ENCODE measurements at regions not wholly inside any gene's neighbourhood (a gene's known extent, or its start where the extent isn't known, plus 50 kb on each side); places are given as distances from the start of the nearest gene placed in this dataset.

- Histone ChIP-seq H3K27ac (ENCODE audit: low read depth) (no peak overlapping the region), H3K9me2 (ENCODE audit: insufficient read depth) (peaks cover 6% of the 10 kb centered on the region; the same call in 1 of the 2 replicates), H3K27me3 (ENCODE audit: insufficient read depth) (no peaks in the 10 kb centered on the region), H3K4me1 (ENCODE audit: insufficient read depth) (no peaks in the 10 kb centered on the region), H3K4me2 (no peak overlapping the region), H3K4me3 (no peak overlapping the region), H3K36me3 (ENCODE audit: insufficient read depth) (no peaks in the 10 kb centered on the region), H2AFZ (no peak overlapping the region), H3K79me2 (replicated peaks; ENCODE audit: insufficient read depth) (no peaks in the 10 kb centered on the region), H3F3A (replicated peaks; ENCODE audit: low read depth) (no peaks in the 10 kb centered on the region), H4K20me1 (replicated peaks; ENCODE audit: insufficient read depth) (no peaks in the 10 kb centered on the region; the same call in 1 of the 2 replicates)
- Mint-ChIP-seq H3K9me3 (no peaks in the 10 kb centered on the region), H3K27ac (no peak overlapping the region), H3K4me1 (peaks cover 3% of the 10 kb centered on the region; the same call in 2 of the 3 replicates), H3K4me3 (no peak overlapping the region), H3K27me3 (ENCODE audit: insufficient read depth, low read depth, poor library complexity) (peaks cover 4% of the 10 kb centered on the region), H3K36me3 (ENCODE audit: low read depth) (no peaks in the 10 kb centered on the region)
- TF ChIP-seq EZH2phosphoT487 (IDR thresholded peaks at IDR 0.05; ENCODE audit: unreplicated experiment), result no peak
- TF ChIP-seq ZNF331 (CRISPR knock-in tag; IDR thresholded peaks at IDR 0.05; ENCODE audit: low read depth), result peak; percentile 28; the same call in 1 of the 2 replicates
- DNase-seq (ENCODE audit: low spot score) (no peak), ATAC-seq (no peak)
Measured at GRCh38 chr4:13184199-13184598, 299.9 kb downstream of the RAB28 start.

GRCh38 chr4:13182133-13182532, 302.0 kb downstream of the RAB28 start:
- Histone ChIP-seq H3K79me2 (replicated peaks; ENCODE audit: insufficient read depth) (no peaks in the 10 kb centered on the region), H4K20me1 (replicated peaks; ENCODE audit: insufficient read depth) (no peaks in the 10 kb centered on the region; the same call in 1 of the 2 replicates), H3K9me2 (ENCODE audit: insufficient read depth) (0 out of 2 replicates have a peak, but pooled peaks cover 6% of the 10 kb centered on the region), H3K4me2 (no peak overlapping the region), H3K36me3 (ENCODE audit: insufficient read depth) (no peaks in the 10 kb centered on the region), H3F3A (replicated peaks; ENCODE audit: low read depth) (no peaks in the 10 kb centered on the region), H3K27me3 (ENCODE audit: insufficient read depth) (no peaks in the 10 kb centered on the region), H3K27ac (ENCODE audit: low read depth) (no peak overlapping the region), H2AFZ (no peak overlapping the region), H3K4me1 (ENCODE audit: insufficient read depth) (no peaks in the 10 kb centered on the region), H3K4me3 (no peak overlapping the region)
- H3K9me3 Mint-ChIP-seq, result no peaks in the 10 kb centered on the region
- peaks cover 3% of the 10 kb centered on the region; the same call in 2 of the 3 replicates for H3K4me1 Mint-ChIP-seq
- no peak overlapping the region for H3K27ac Mint-ChIP-seq
- ATAC-seq (no peak), DNase-seq (ENCODE audit: low spot score) (no peak)
- H3K4me3 Mint-ChIP-seq, result no peak overlapping the region
- peaks cover 4% of the 10 kb centered on the region for H3K27me3 Mint-ChIP-seq (ENCODE audit: insufficient read depth, low read depth, poor library complexity)
- no peaks in the 10 kb centered on the region for H3K36me3 Mint-ChIP-seq (ENCODE audit: low read depth)
- TF ChIP-seq POLR2AphosphoS5 (IDR thresholded peaks at IDR 0.05; ENCODE audit: low read depth) (no peak), CREB1 (CRISPR knock-in tag; IDR thresholded peaks at IDR 0.05; ENCODE audit: low read depth) (no peak), ETS1 (IDR thresholded peaks at IDR 0.05) (no peak), EZH2 (IDR thresholded peaks at IDR 0.05; ENCODE audit: low read depth, unreplicated experiment) (no peak), NANOG (IDR thresholded peaks at IDR 0.05; ENCODE audit: borderline replicate concordance) (no peak), REST (IDR thresholded peaks at IDR 0.05; ENCODE audit: unreplicated experiment) (no peak), ZNF114 (CRISPR knock-in tag; IDR thresholded peaks at IDR 0.05) (no peak), EZH2phosphoT487 (IDR thresholded peaks at IDR 0.05; ENCODE audit: unreplicated experiment) (no peak)
- TF ChIP-seq, protein P1, sequence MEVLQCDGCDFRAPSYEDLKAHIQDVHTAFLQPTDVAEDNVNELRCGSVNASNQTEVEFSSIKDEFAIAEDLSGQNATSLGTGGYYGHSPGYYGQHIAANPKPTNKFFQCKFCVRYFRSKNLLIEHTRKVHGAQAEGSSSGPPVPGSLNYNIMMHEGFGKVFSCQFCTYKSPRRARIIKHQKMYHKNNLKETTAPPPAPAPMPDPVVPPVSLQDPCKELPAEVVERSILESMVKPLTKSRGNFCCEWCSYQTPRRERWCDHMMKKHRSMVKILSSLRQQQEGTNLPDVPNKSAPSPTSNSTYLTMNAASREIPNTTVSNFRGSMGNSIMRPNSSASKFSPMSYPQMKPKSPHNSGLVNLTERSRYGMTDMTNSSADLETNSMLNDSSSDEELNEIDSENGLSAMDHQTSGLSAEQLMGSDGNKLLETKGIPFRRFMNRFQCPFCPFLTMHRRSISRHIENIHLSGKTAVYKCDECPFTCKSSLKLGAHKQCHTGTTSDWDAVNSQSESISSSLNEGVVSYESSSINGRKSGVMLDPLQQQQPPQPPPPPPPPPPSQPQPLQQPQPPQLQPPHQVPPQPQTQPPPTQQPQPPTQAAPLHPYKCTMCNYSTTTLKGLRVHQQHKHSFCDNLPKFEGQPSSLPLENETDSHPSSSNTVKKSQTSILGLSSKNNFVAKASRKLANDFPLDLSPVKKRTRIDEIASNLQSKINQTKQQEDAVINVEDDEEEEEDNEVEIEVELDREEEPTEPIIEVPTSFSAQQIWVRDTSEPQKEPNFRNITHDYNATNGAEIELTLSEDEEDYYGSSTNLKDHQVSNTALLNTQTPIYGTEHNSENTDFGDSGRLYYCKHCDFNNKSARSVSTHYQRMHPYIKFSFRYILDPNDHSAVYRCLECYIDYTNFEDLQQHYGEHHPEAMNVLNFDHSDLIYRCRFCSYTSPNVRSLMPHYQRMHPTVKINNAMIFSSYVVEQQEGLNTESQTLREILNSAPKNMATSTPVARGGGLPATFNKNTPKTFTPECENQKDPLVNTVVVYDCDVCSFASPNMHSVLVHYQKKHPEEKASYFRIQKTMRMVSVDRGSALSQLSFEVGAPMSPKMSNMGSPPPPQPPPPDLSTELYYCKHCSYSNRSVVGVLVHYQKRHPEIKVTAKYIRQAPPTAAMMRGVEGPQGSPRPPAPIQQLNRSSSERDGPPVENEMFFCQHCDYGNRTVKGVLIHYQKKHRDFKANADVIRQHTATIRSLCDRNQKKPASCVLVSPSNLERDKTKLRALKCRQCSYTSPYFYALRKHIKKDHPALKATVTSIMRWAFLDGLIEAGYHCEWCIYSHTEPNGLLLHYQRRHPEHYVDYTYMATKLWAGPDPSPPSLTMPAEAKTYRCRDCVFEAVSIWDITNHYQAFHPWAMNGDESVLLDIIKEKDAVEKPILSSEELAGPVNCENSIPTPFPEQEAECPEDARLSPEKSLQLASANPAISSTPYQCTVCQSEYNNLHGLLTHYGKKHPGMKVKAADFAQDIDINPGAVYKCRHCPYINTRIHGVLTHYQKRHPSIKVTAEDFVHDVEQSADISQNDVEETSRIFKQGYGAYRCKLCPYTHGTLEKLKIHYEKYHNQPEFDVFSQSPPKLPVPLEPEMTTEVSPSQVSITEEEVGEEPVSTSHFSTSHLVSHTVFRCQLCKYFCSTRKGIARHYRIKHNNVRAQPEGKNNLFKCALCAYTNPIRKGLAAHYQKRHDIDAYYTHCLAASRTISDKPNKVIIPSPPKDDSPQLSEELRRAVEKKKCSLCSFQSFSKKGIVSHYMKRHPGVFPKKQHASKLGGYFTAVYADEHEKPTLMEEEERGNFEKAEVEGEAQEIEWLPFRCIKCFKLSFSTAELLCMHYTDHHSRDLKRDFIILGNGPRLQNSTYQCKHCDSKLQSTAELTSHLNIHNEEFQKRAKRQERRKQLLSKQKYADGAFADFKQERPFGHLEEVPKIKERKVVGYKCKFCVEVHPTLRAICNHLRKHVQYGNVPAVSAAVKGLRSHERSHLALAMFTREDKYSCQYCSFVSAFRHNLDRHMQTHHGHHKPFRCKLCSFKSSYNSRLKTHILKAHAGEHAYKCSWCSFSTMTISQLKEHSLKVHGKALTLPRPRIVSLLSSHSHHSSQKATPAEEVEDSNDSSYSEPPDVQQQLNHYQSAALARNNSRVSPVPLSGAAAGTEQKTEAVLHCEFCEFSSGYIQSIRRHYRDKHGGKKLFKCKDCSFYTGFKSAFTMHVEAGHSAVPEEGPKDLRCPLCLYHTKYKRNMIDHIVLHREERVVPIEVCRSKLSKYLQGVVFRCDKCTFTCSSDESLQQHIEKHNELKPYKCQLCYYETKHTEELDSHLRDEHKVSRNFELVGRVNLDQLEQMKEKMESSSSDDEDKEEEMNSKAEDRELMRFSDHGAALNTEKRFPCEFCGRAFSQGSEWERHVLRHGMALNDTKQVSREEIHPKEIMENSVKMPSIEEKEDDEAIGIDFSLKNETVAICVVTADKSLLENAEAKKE (CRISPR knock-in tag; IDR thresholded peaks at IDR 0.05), result no peak
